HCT116 (cell line): ENCODE measurements at regions not wholly inside any gene's neighbourhood (a gene's known extent, or its start where the extent isn't known, plus 50 kb on each side); places are given as distances from the start of the nearest gene placed in this dataset.

Experiments
- ATAC-seq: fragments of 200-7000 bp; cut with Tn5 transposase; 2 replicates; pipeline ENCODE4 v1.9.1; 2020; ENCODE audit warnings: mild to moderate bottlenecking, moderate library complexity
- BruUV-seq: library from RNA; stranded (reverse); fragments of 400-500 nt; replicated peaks from 2 replicates; lab custom pipeline; 2021; lab: Mats Ljungman, UMichigan
- CTCF ChIA-PET: fragments of 300-600 bp; sonication (Branson Sonifier 250); formaldehyde crosslinking; loops from one replicate; lab custom pipeline; 2021; ENCODE audit warnings: antibody characterized with exemption; lab: Charles Lee
- POLR2A ChIA-PET: fragments of 300-600, 350-600 bp; sonication (Branson Sonifier 250); formaldehyde crosslinking; loops from one replicate; lab custom pipeline; 2021; ENCODE audit warnings: antibody characterized with exemption; lab: Charles Lee
- RAD21 ChIA-PET, 2 experiments: fragments of 300-600 bp; sonication (Branson Sonifier 250); formaldehyde crosslinking; loops; one replicate each; lab custom pipeline; 2023; ENCODE audit warnings: low total read pairs in 2 of 2; ENCODE audit not compliant: uncharacterized antibody in 2 of 2, unreplicated experiment in 2 of 2, low non-redundant PET in 1 of 2; lab: Charles Lee
- DNase-seq: peaks from one replicate; pipeline ENCODE4 v3.0.0-alpha.2; 2010; ENCODE audit warnings: low read depth, low spot score
- H2AFZ ChIP-seq: fragments of 200-600 bp; shearing (Covaris generic), sonication (generic); 2 replicates; pipeline ENCODE4 v1.6.1; 2017; ENCODE audit warnings: low read depth, mixed run types, mixed read lengths, antibody characterized with exemption, low read length; ENCODE audit not compliant: poor library complexity, severe bottlenecking
- H3K27ac ChIP-seq: 2 replicates; pipeline ENCODE4 v1.5.1; 2012; ENCODE audit warnings: low read depth, low read length
- H3K27me3 ChIP-seq: fragments of 200-600 bp; sonication (generic); 2 replicates; pipeline ENCODE4 v1.6.1; 2016; ENCODE audit warnings: mixed run types, low read length, mixed read lengths; ENCODE audit not compliant: insufficient read depth
- H3K36me3 ChIP-seq, 2 experiments: fragments of 200-500 bp in 1 of 2; fragments of 200-600 bp in 1 of 2; sonication (Bioruptor generic) in 1 of 2; sonication (generic) in 1 of 2; 2 replicates each; pipeline versions ENCODE4 v1.5.1 to v1.6.1; 2014 to 2016; ENCODE audit warnings: low read length in 2 of 2, inconsistent platforms in 1 of 2, mixed read lengths in 1 of 2, mixed run types in 1 of 2; ENCODE audit not compliant: insufficient read depth in 2 of 2, control insufficient read depth in 1 of 2
- H3K4me1 ChIP-seq, 2 experiments: fragments of 200-600 bp in 1 of 2; sonication (generic) in 1 of 2; 2 replicates each; pipeline versions ENCODE4 v1.5.1 to v1.6.1; 2012 to 2017; ENCODE audit warnings: low read length in 2 of 2, inconsistent platforms in 1 of 2, mild to moderate bottlenecking in 1 of 2, mixed read lengths in 1 of 2, mixed run types in 1 of 2, moderate library complexity in 1 of 2; ENCODE audit not compliant: insufficient read depth in 2 of 2, control insufficient read depth in 1 of 2
- H3K4me2 ChIP-seq: fragments of 200-600 bp; sonication (generic); 2 replicates; pipeline ENCODE4 v1.6.1; 2017; ENCODE audit warnings: mixed run types, low read length, mixed read lengths
- H3K4me3 ChIP-seq, 2 experiments: fragments of 200-600 bp in 1 of 2; sonication (generic) in 1 of 2; replicated peaks in 1 of 2; 2 replicates each; pipeline ENCODE4 v1.5.1; 2011 to 2016; ENCODE audit warnings: low read length in 2 of 2, control low read depth in 1 of 2, low read depth in 1 of 2, mild to moderate bottlenecking in 1 of 2, mixed read lengths in 1 of 2, mixed run types in 1 of 2
- H3K79me2 ChIP-seq: fragments of 200-600 bp; sonication (generic); 2 replicates; pipeline ENCODE4 v1.6.1; 2017; ENCODE audit warnings: mild to moderate bottlenecking, mixed run types, low read length, moderate library complexity, mixed read lengths; ENCODE audit not compliant: insufficient read depth
- H3K9ac ChIP-seq: fragments of 200-600 bp; sonication (generic); 2 replicates; pipeline ENCODE4 v1.6.1; 2016; ENCODE audit warnings: low read length, mixed read lengths
- H3K9me2 ChIP-seq: fragments of 200-600 bp; sonication (generic), shearing (Covaris generic); 2 replicates; pipeline ENCODE4 v1.6.1; 2017; ENCODE audit warnings: mixed run types, mild to moderate bottlenecking, moderate library complexity; ENCODE audit not compliant: insufficient read depth
- H3K9me3 ChIP-seq, 2 experiments: fragments of 200-500 bp in 1 of 2; fragments of 200-600 bp in 1 of 2; sonication (Bioruptor generic) in 1 of 2; sonication (generic) in 1 of 2; 2 replicates each; pipeline ENCODE4 v1.6.1; 2014 to 2017; ENCODE audit warnings: low read length in 2 of 2, mixed read lengths in 2 of 2, inconsistent platforms in 1 of 2, low read depth in 1 of 2, mild to moderate bottlenecking in 1 of 2, mixed run types in 1 of 2, moderate library complexity in 1 of 2; ENCODE audit not compliant: control insufficient read depth in 1 of 2, insufficient read depth in 1 of 2
- H4K20me1 ChIP-seq: fragments of 200-600 bp; sonication (generic), shearing (Covaris generic); 2 replicates; pipeline ENCODE4 v1.6.1; 2017; ENCODE audit warnings: mixed run types, mild to moderate bottlenecking, moderate library complexity; ENCODE audit not compliant: insufficient read depth
- CEBPB ChIP-seq: IDR thresholded peaks from 2 replicates; pipeline ENCODE4 v1.6.1; 2012; ENCODE audit warnings: low read depth
- EGR1 ChIP-seq: IDR thresholded peaks from 2 replicates; pipeline ENCODE4 v1.6.1; 2012; ENCODE audit warnings: low read depth
- ELF1 ChIP-seq: IDR thresholded peaks from 2 replicates; pipeline ENCODE4 v1.6.1; 2012; ENCODE audit warnings: low read depth, borderline replicate concordance
- JUND ChIP-seq: IDR thresholded peaks from 2 replicates; pipeline ENCODE4 v1.6.1; 2012
- POLR2A ChIP-seq: IDR thresholded peaks from 2 replicates; pipeline ENCODE4 v1.7.0; 2011; ENCODE audit warnings: borderline replicate concordance; ENCODE audit not compliant: insufficient read depth, insufficient read length; ENCODE audit errors: extremely low read depth
- POLR2AphosphoS5 ChIP-seq: IDR thresholded peaks from 2 replicates; pipeline ENCODE4 v1.6.1; 2011; ENCODE audit warnings: mild to moderate bottlenecking, low read depth, low read length, moderate library complexity
- RAD21 ChIP-seq: IDR thresholded peaks from 2 replicates; pipeline ENCODE4 v1.6.1; 2012; ENCODE audit warnings: low read depth, mild to moderate bottlenecking
- SP1 ChIP-seq: IDR thresholded peaks from 2 replicates; pipeline ENCODE4 v1.6.1; 2012; ENCODE audit warnings: low read depth
- YY1 ChIP-seq: IDR thresholded peaks from 2 replicates; pipeline ENCODE4 v1.6.1; 2011; ENCODE audit warnings: low read length, low read depth, moderate library complexity, mild to moderate bottlenecking; ENCODE audit not compliant: insufficient replicate concordance; ENCODE audit errors: extremely low read depth
- ZFX ChIP-seq: fragments of 450-650 bp; IDR thresholded peaks from 2 replicates; pipeline ENCODE4 v1.6.1; 2017
- intact Hi-C: fragments of 100-400 bp; cut with micrococcal nuclease; formaldehyde crosslinking; loops from 2 replicates; pipeline ENCODE4 v1.10.0; 2022
- TF ChIP-seq, protein P1 (sequence below): IDR thresholded peaks from 2 replicates; pipeline ENCODE4 v1.6.1; 2012
- TF ChIP-seq, protein P2 (sequence below): IDR thresholded peaks from 2 replicates; pipeline ENCODE4 v1.6.1; 2011; ENCODE audit warnings: mild to moderate bottlenecking, low read length, moderate library complexity; ENCODE audit not compliant: insufficient replicate concordance; ENCODE audit errors: extremely low read depth
- TF ChIP-seq, protein P3 (sequence below): IDR thresholded peaks from 2 replicates; pipeline ENCODE4 v1.6.1; 2012

DNA sequence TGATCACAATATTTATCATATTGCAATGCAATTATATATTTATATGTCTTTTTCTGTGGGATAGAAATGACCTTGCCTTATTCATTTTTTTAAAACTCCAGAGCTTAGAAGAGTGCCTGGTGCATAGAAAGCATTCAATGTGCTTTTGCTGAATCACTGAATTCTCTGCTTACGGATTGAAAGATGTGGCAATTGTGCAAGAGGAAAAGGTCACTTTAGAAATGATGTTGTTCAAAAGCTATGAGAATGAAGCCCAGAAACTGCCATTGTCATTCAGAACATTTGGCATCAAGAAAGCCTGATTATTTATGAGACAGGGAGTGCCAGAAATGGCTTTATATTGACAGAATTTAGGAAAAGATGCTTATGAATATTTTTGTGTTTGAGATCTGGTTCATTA, 678.6 kb upstream of the CDH2 start:
- BruUV-seq: no TSS peak
- H3K4me1 ChIP-seq: no peaks in the 10 kb centered on the region
- no peaks in the 10 kb centered on the region for H3K36me3 ChIP-seq
- ATAC-seq (no peak), DNase-seq (no peak)
- no peak overlapping the region for H3K27ac ChIP-seq
- H3K9me3 ChIP-seq: no peaks in the 10 kb centered on the region
- TF ChIP-seq POLR2AphosphoS5 (no peak), SP1 (no peak)
- no peak overlapping the region for H3K4me2 ChIP-seq
- ChIA-PET POLR2A (no interaction called here), RAD21 (no interaction called here), CTCF (no interaction called here)
- H4K20me1 ChIP-seq: no peaks in the 10 kb centered on the region
- H2AFZ ChIP-seq: no peak overlapping the region
- no peaks in the 10 kb centered on the region for H3K27me3 ChIP-seq
- no peak overlapping the region for H3K9ac ChIP-seq
- H3K79me2 ChIP-seq: no peaks in the 10 kb centered on the region
- intact Hi-C loops: no loop called here
- H3K4me3 ChIP-seq: no peak overlapping the region
- H3K9me2 ChIP-seq: no peaks in the 10 kb centered on the region

DNA sequence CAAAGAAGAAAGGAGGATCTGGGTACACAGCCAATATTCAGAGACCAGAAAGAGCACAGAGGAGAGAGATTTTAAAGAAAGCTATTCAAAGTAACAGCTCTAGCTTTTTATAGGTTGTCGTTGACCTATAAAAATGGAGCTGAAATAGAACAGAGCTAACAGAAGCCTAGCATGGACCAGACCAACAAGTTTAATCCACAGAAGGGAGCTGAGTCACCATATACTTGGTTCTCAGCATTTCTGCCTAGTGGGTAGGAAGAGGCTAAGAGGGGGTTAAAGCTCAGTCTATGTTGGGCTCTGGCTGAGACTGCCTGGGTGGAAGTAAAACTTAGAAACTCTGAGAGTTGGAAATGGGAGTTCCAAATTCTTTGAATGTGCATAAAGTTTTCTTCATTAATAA, 678.0 kb upstream of the CDH2 start:
- H3K4me2 ChIP-seq: no peak overlapping the region
- no peaks in the 10 kb centered on the region for H3K27me3 ChIP-seq
- H3K4me3 ChIP-seq: no peak overlapping the region
- no peak overlapping the region for H2AFZ ChIP-seq
- H3K4me1 ChIP-seq: no peaks in the 10 kb centered on the region
- intact Hi-C loops: no loop called here
- DNase-seq (no peak), ATAC-seq (no peak)
- H4K20me1 ChIP-seq: no peaks in the 10 kb centered on the region
- ChIA-PET POLR2A (no interaction called here), RAD21 (no interaction called here), CTCF (no interaction called here)
- no TSS peak for BruUV-seq
- H3K9ac ChIP-seq: no peak overlapping the region
- TF ChIP-seq ZFX: no peak
- no peak for TF ChIP-seq POLR2AphosphoS5
- no peak for TF ChIP-seq SP1
- no peak for TF ChIP-seq JUND
- TF ChIP-seq CEBPB: no peak
- no peak for TF ChIP-seq EGR1
- no peak for TF ChIP-seq POLR2A
- TF ChIP-seq ELF1: no peak
- TF ChIP-seq, protein P1, sequence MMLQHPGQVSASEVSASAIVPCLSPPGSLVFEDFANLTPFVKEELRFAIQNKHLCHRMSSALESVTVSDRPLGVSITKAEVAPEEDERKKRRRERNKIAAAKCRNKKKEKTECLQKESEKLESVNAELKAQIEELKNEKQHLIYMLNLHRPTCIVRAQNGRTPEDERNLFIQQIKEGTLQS: no peak
- TF ChIP-seq RAD21: no peak
- TF ChIP-seq, protein P2, sequence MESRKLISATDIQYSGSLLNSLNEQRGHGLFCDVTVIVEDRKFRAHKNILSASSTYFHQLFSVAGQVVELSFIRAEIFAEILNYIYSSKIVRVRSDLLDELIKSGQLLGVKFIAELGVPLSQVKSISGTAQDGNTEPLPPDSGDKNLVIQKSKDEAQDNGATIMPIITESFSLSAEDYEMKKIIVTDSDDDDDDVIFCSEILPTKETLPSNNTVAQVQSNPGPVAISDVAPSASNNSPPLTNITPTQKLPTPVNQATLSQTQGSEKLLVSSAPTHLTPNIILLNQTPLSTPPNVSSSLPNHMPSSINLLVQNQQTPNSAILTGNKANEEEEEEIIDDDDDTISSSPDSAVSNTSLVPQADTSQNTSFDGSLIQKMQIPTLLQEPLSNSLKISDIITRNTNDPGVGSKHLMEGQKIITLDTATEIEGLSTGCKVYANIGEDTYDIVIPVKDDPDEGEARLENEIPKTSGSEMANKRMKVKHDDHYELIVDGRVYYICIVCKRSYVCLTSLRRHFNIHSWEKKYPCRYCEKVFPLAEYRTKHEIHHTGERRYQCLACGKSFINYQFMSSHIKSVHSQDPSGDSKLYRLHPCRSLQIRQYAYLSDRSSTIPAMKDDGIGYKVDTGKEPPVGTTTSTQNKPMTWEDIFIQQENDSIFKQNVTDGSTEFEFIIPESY: no peak
- no peak for TF ChIP-seq YY1
- TF ChIP-seq, protein P3, sequence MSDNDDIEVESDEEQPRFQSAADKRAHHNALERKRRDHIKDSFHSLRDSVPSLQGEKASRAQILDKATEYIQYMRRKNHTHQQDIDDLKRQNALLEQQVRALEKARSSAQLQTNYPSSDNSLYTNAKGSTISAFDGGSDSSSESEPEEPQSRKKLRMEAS: no peak
- H3K36me3 ChIP-seq: no peaks in the 10 kb centered on the region
- no peak overlapping the region for H3K27ac ChIP-seq
- no peaks in the 10 kb centered on the region for H3K79me2 ChIP-seq
- H3K9me3 ChIP-seq: no peaks in the 10 kb centered on the region
- H3K9me2 ChIP-seq: no peaks in the 10 kb centered on the region
